GM12878 (cell line): ENCODE measurements at regions not wholly inside any gene's neighbourhood (a gene's known extent, or its start where the extent isn't known, plus 50 kb on each side); places are given as distances from the start of the nearest gene placed in this dataset.

Source experiments
- ATAC-seq: fragments of 200-7000 bp; cut with Tn5 transposase; 3 replicates; pipeline ENCODE4 v1.9.1; 2020; ENCODE audit warnings: mild to moderate bottlenecking, moderate library complexity
- BruUV-seq: library from RNA; stranded (reverse); fragments of 400-500 nt; replicated peaks from 2 replicates; lab custom pipeline; 2021; lab: Mats Ljungman, UMichigan
- CTCF ChIA-PET: fragments of 300-600 bp; sonication (Branson Sonifier 250); formaldehyde crosslinking; extraction: SDS; loops from one replicate; lab custom pipeline; 2021; ENCODE audit warnings: inconsistent platforms; lab: Yijun Ruan, JAX
- POLR2A ChIA-PET: fragments of 350-600 bp; formaldehyde crosslinking; extraction: SDS; loops from one replicate; lab custom pipeline; 2021; ENCODE audit warnings: inconsistent platforms; lab: Charles Lee
- RAD21 ChIA-PET: fragments of 300-600 bp; sonication (Branson Sonifier 250); formaldehyde crosslinking; loops from one replicate; lab custom pipeline; 2023; ENCODE audit warnings: antibody characterized with exemption; ENCODE audit not compliant: unreplicated experiment; lab: Charles Lee
- SMC1A ChIA-PET: fragments of 300-600 bp; sonication (Branson Sonifier 250); formaldehyde crosslinking; loops from one replicate; lab custom pipeline; 2023; ENCODE audit not compliant: unreplicated experiment, uncharacterized antibody; lab: Charles Lee
- DNase-seq: peaks from one replicate; pipeline ENCODE4 v3.0.0-alpha.2; 2011; ENCODE audit warnings: low read depth, low spot score
- FAIRE-seq: peaks from 3 replicates; lab custom pipeline; 2011; peaks lifted over from hg19 to GRCh38; lab: Jason Lieb, UNC
- H2AFZ ChIP-seq: 2 replicates; pipeline ENCODE4 v1.6.0; 2011; ENCODE audit warnings: low read depth, low read length, control low read depth; ENCODE audit not compliant: control insufficient read depth
- H3K27ac ChIP-seq: 2 replicates; pipeline ENCODE4 v1.5.1; 2011; ENCODE audit warnings: control low read depth; ENCODE audit not compliant: control insufficient read depth, insufficient read depth
- H3K27me3 ChIP-seq, 2 experiments: replicated peaks in 1 of 2; 2 replicates each; pipeline versions ENCODE4 v1.6.0 to v1.6.1; 2011; ENCODE audit warnings: low read length in 1 of 2; ENCODE audit not compliant: control insufficient read depth in 2 of 2, insufficient read depth in 2 of 2
- H3K36me3 ChIP-seq, 2 experiments: 2 replicates each; pipeline ENCODE4 v1.5.1; 2011; ENCODE audit warnings: low read length in 1 of 2; ENCODE audit not compliant: control insufficient read depth in 2 of 2, insufficient read depth in 2 of 2
- H3K4me1 ChIP-seq: 2 replicates; pipeline ENCODE4 v1.6.1; 2011; ENCODE audit warnings: mild to moderate bottlenecking, low read length, moderate library complexity, mixed read lengths; ENCODE audit not compliant: control insufficient read depth, insufficient read depth
- H3K4me2 ChIP-seq: 2 replicates; pipeline ENCODE4 v1.6.0; 2011; ENCODE audit warnings: control low read depth; ENCODE audit not compliant: control insufficient read depth, insufficient read depth
- H3K4me3 ChIP-seq: fragments of 200-600 bp; sonication (generic); 2 replicates; pipeline ENCODE4 v1.5.1; 2016
- H3K79me2 ChIP-seq: 2 replicates; pipeline ENCODE4 v1.6.0; 2011; ENCODE audit warnings: low read length; ENCODE audit not compliant: control insufficient read depth, insufficient read depth
- H3K9ac ChIP-seq: 2 replicates; pipeline ENCODE4 v1.8.0; 2011; ENCODE audit warnings: low read length, control low read depth, mixed read lengths; ENCODE audit not compliant: control insufficient read depth, insufficient read depth
- H3K9me3 ChIP-seq: replicated peaks from 3 replicates; pipeline ENCODE4 v1.5.1; 2011; ENCODE audit warnings: mild to moderate bottlenecking, low read length; ENCODE audit not compliant: control insufficient read depth, insufficient read depth
- H4K20me1 ChIP-seq: 2 replicates; pipeline ENCODE4 v1.6.0; 2011; ENCODE audit not compliant: control insufficient read depth, insufficient read depth
- ATF3 ChIP-seq: IDR thresholded peaks from 2 replicates; pipeline ENCODE4 v1.6.1; 2011; ENCODE audit warnings: low read depth, mild to moderate bottlenecking, low read length, moderate library complexity, borderline replicate concordance; ENCODE audit errors: extremely low read depth
- BRCA1 ChIP-seq: IDR thresholded peaks from 2 replicates; pipeline ENCODE4 v1.6.1; 2011; ENCODE audit warnings: low read depth, low read length, improper control_type of control experiment
- CREB1 ChIP-seq: IDR thresholded peaks from 2 replicates; pipeline ENCODE4 v1.6.1; 2012; ENCODE audit warnings: low read depth, mild to moderate bottlenecking, inconsistent platforms
- E2F8 ChIP-seq: fragments of 450-650 bp; IDR thresholded peaks from 2 replicates; pipeline ENCODE4 v1.6.1; 2018; ENCODE audit warnings: mild to moderate bottlenecking, low read depth, moderate library complexity; ENCODE audit not compliant: partially characterized antibody
- FOS ChIP-seq: IDR thresholded peaks from 3 replicates; pipeline ENCODE4 v1.6.1; 2011; ENCODE audit warnings: borderline replicate concordance; ENCODE audit not compliant: insufficient read length; ENCODE audit errors: extremely low read depth
- HSF1 ChIP-seq: fragments of 150-350 bp; IDR thresholded peaks from 2 replicates; pipeline ENCODE4 v1.6.1; 2014; ENCODE audit warnings: mild to moderate bottlenecking, low read depth, low read length
- IRF4 ChIP-seq: IDR thresholded peaks from 2 replicates; pipeline ENCODE4 v1.6.1; 2011; ENCODE audit warnings: low read depth, low read length
- JUND ChIP-seq: IDR thresholded peaks from 2 replicates; pipeline ENCODE4 v1.6.1; 2012; ENCODE audit warnings: low read depth, mild to moderate bottlenecking, low read length, improper control_type of control experiment, moderate library complexity
- NBN ChIP-seq: fragments of 450-650 bp; IDR thresholded peaks from 2 replicates; pipeline ENCODE4 v1.6.1; 2016
- RB1 ChIP-seq: fragments of 450-650 bp; formaldehyde crosslinking; IDR thresholded peaks from 2 replicates; pipeline ENCODE4 v1.6.1; 2017; ENCODE audit warnings: mild to moderate bottlenecking, borderline replicate concordance
- RELA ChIP-seq: fragments of 450-650 bp; IDR thresholded peaks from 2 replicates; pipeline ENCODE4 v1.8.0; 2014; ENCODE audit warnings: borderline replicate concordance; ENCODE audit not compliant: partially characterized antibody
- SIX5 ChIP-seq: IDR thresholded peaks from 2 replicates; pipeline ENCODE4 v1.6.1; 2011; ENCODE audit warnings: mild to moderate bottlenecking, low read depth, low read length, moderate library complexity; ENCODE audit not compliant: severe bottlenecking
- SPI1 ChIP-seq: IDR thresholded peaks from 2 replicates; pipeline ENCODE4 v1.6.1; 2011; ENCODE audit warnings: low read depth, mild to moderate bottlenecking, low read length, moderate library complexity, borderline replicate concordance; ENCODE audit not compliant: insufficient read depth
- TARDBP ChIP-seq: IDR thresholded peaks from 2 replicates; pipeline ENCODE4 v1.6.1; 2016; ENCODE audit warnings: borderline replicate concordance
- YBX1 ChIP-seq: fragments of 450-650 bp; IDR thresholded peaks from 2 replicates; pipeline ENCODE4 v1.6.1; 2016; ENCODE audit warnings: antibody characterized with exemption
- WGBS: methylation state at CpG from one replicate; pipeline ENCODE4 v1.1.6; 2016; ENCODE audit warnings: low lambda C conversion rate; ENCODE audit not compliant: insufficient replicate concordance, insufficient coverage; ENCODE audit errors: missing lambda C conversion rate; 5-methylcytosine and 5-hydroxymethylcytosine counted together
- in situ Hi-C: fragments of 300-500 bp; cut with MboI; formaldehyde crosslinking; loops from 9 replicates; pipeline ENCODE4 v1.14.3; 2018; ENCODE audit warnings: mixed read lengths
- intact Hi-C: fragments of 100-400 bp; cut with micrococcal nuclease; formaldehyde crosslinking; loops from one replicate; pipeline ENCODE4 v1.14.2; 2022; ENCODE audit not compliant: unreplicated experiment

GRCh38 chr11:134573857-134574256 lies 161.8 kb upstream of the B3GAT1 start:
- Histone ChIP-seq H3K4me1 (no peaks in the 10 kb centered on the region), H3K4me2 (no peak overlapping the region), H3K4me3 (no peak overlapping the region), H3K9me3 (no peaks in the 10 kb centered on the region), H2AFZ (no peak overlapping the region), H3K27me3 (peaks cover 0 to 4% of the 10 kb centered on the region in 2 experiments; a peak in 2 of 4 replicates), H3K9ac (no peak overlapping the region), H4K20me1 (no peaks in the 10 kb centered on the region), H3K79me2 (no peaks in the 10 kb centered on the region), H3K36me3 (no peaks in the 10 kb centered on the region), H3K27ac (no peak overlapping the region)
- ChIA-PET POLR2A (no interaction called here), SMC1A (interaction anchor here (0.7 kb wide), 1 partner anchor 9 kb away, joined by 3 read pairs; no protein-coding TSS in a partner anchor), CTCF (no interaction called here), RAD21 (no interaction called here)
- no TSS peak for BruUV-seq
- FAIRE-seq = no peak
- in situ Hi-C loops = no loop called here
- WGBS = 12% methylated on average over 10 of the region's 10 CpGs
- intact Hi-C loops = no loop called here
- no peak for ATAC-seq
- no peak for DNase-seq
- TF ChIP-seq RB1 (no peak), SPI1 (no peak), YBX1 (no peak), TARDBP (no peak), NBN (no peak), ATF3 (no peak), IRF4 (no peak), SIX5 (no peak), FOS (no peak), CREB1 (no peak), BRCA1 (no peak), RELA (no peak), JUND (no peak), HSF1 (no peak), E2F8 (no peak)
